HEK293 (cell line): ENCODE measurements at regions not wholly inside any gene's neighbourhood (a gene's known extent, or its start where the extent isn't known, plus 50 kb on each side); places are given as distances from the start of the nearest gene placed in this dataset.
"Not testable (repeated sequence)": the region's sequence is repeated elsewhere in the genome, so short reads cannot be mapped to it uniquely, and the experiment has no call there.

Source experiments
- CTCF ChIA-PET: fragments of 350-600 bp; formaldehyde crosslinking; extraction: SDS; loops from one replicate; lab custom pipeline; 2021; ENCODE audit warnings: antibody characterized with exemption; lab: Yijun Ruan, JAX
- POLR2A ChIA-PET: fragments of 300-600 bp; formaldehyde crosslinking; extraction: SDS; loops from one replicate; lab custom pipeline; 2020; ENCODE audit warnings: antibody characterized with exemption, inconsistent platforms; lab: Yijun Ruan, JAX
- H3K27ac ChIP-seq: fragments of 200-500 bp; sonication (Bioruptor generic); 2 replicates; pipeline ENCODE4 v1.5.1; 2014; ENCODE audit warnings: low read depth, low read length, control low read depth, inconsistent platforms; ENCODE audit errors: extremely low read depth
- H3K36me3 ChIP-seq, 2 experiments: fragments of 200-500 bp in 1 of 2; sonication (Bioruptor generic) in 1 of 2; 1 replicate in 1 of 2; 2 replicates in 1 of 2; pipeline ENCODE4 v1.5.1; 2014 to 2017; ENCODE audit warnings: inconsistent platforms in 2 of 2, low read length in 2 of 2; ENCODE audit not compliant: control insufficient read depth in 2 of 2, insufficient read depth in 1 of 2
- H3K4me1 ChIP-seq: fragments of 200-500 bp; sonication (Bioruptor generic); 2 replicates; pipeline ENCODE4 v1.5.1; 2014; ENCODE audit warnings: mild to moderate bottlenecking, low read length, inconsistent platforms; ENCODE audit not compliant: control insufficient read depth, insufficient read depth
- H3K4me3 ChIP-seq: 2 replicates; pipeline ENCODE4 v1.5.1; 2011; ENCODE audit warnings: low read depth, mild to moderate bottlenecking, control low read depth, low read length, moderate library complexity
- H3K9me3 ChIP-seq: fragments of 200-500 bp; sonication (Bioruptor generic); 2 replicates; pipeline ENCODE4 v1.5.1; 2014; ENCODE audit warnings: low read depth, low read length, inconsistent platforms; ENCODE audit not compliant: control insufficient read depth, insufficient read depth
- GLI2 ChIP-seq: fragments of 450-650 bp; formaldehyde crosslinking; IDR thresholded peaks from 2 replicates; pipeline ENCODE4; 2017; ENCODE audit warnings: missing biosample characterization, missing genetic modification characterization, low read depth, borderline replicate concordance
- SP7 ChIP-seq: fragments of 450-650 bp; formaldehyde crosslinking; IDR thresholded peaks from 2 replicates; pipeline ENCODE4 v1.5.1; 2016; ENCODE audit warnings: missing biosample characterization, missing genetic modification characterization
- TCF7L2 ChIP-seq: IDR thresholded peaks from 2 replicates; pipeline ENCODE4 v1.6.1; 2011; ENCODE audit warnings: low read depth, mild to moderate bottlenecking, inconsistent platforms, low read length, moderate library complexity, borderline replicate concordance
- ZNF155 ChIP-seq: fragments of 450-650 bp; formaldehyde crosslinking; IDR thresholded peaks from 2 replicates; pipeline ENCODE4 v1.5.1; 2016; ENCODE audit warnings: missing biosample characterization, missing genetic modification characterization
- ZNF24 ChIP-seq: fragments of 450-650 bp; formaldehyde crosslinking; IDR thresholded peaks from 2 replicates; pipeline ENCODE4 v1.5.1; 2016; ENCODE audit warnings: missing biosample characterization, missing genetic modification characterization
- ZNF335 ChIP-seq: fragments of 450-650 bp; formaldehyde crosslinking; conservative IDR thresholded peaks from 2 replicates; pipeline ENCODE4 v1.5.1; 2016; ENCODE audit warnings: missing biosample characterization, missing genetic modification characterization
- ZNF544 ChIP-seq: fragments of 450-650 bp; formaldehyde crosslinking; IDR thresholded peaks from 2 replicates; pipeline ENCODE4 v1.5.0; 2017; ENCODE audit warnings: missing biosample characterization, missing genetic modification characterization
- ZNF596 ChIP-seq: fragments of 450-650 bp; IDR thresholded peaks from 2 replicates; pipeline ENCODE4 v1.5.0; 2018; ENCODE audit warnings: missing biosample characterization, mild to moderate bottlenecking, missing genetic modification characterization, moderate library complexity
- ZNF747 ChIP-seq: fragments of 450-650 bp; formaldehyde crosslinking; IDR thresholded peaks from 2 replicates; pipeline ENCODE4 v1.5.1; 2016; ENCODE audit warnings: missing biosample characterization, missing genetic modification characterization
- ZNF776 ChIP-seq: fragments of 450-650 bp; formaldehyde crosslinking; IDR thresholded peaks from 2 replicates; pipeline ENCODE4 v1.5.0; 2017; ENCODE audit warnings: missing biosample characterization, missing genetic modification characterization, borderline replicate concordance
- TF ChIP-seq, protein P1 (sequence below): fragments of 450-650 bp; formaldehyde crosslinking; IDR thresholded peaks from 2 replicates; pipeline ENCODE4 v1.5.1; 2017; ENCODE audit warnings: missing biosample characterization, missing genetic modification characterization
- TF ChIP-seq, protein P2 (sequence below): fragments of 450-650 bp; formaldehyde crosslinking; conservative IDR thresholded peaks from 2 replicates; pipeline ENCODE4 v1.5.1; 2016; ENCODE audit warnings: low read depth, missing biosample characterization, missing genetic modification characterization
- TF ChIP-seq, protein P3 (sequence below): fragments of 450-650 bp; formaldehyde crosslinking; IDR thresholded peaks from 2 replicates; pipeline ENCODE4 v1.5.0; 2017; ENCODE audit warnings: missing biosample characterization, missing genetic modification characterization, borderline replicate concordance
- TF ChIP-seq, protein P4 (sequence below): IDR thresholded peaks from 2 replicates; pipeline ENCODE4 v1.6.1; 2011; ENCODE audit warnings: mild to moderate bottlenecking, low read depth, low read length, borderline replicate concordance

DNA sequence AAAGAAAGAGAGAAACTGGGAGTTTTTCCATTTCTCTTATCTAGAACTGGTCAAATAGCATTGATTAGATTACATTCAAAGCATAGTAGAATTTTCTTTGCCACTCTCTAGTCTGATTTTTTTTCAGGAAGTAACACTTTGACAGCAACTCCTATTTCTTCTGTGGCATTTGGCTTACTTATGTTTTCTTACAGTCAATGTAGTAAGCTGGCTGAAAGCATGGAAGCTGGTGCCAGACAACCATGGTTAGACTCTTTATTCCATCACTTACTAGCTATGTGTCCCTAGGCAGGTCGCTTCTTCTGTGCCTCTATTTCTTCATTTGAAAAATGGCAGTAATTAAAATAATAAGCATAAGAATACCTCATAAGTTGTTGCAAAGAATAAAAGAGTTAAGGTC is 54.2 kb upstream of the OPRM1 start:
- POLR2A ChIA-PET: no interaction called here
- TF ChIP-seq ZNF776 (tag by site-specific recombination): no peak
- TF ChIP-seq, all 188 proteins: peak for 0
- CTCF ChIA-PET: no interaction called here

DNA sequence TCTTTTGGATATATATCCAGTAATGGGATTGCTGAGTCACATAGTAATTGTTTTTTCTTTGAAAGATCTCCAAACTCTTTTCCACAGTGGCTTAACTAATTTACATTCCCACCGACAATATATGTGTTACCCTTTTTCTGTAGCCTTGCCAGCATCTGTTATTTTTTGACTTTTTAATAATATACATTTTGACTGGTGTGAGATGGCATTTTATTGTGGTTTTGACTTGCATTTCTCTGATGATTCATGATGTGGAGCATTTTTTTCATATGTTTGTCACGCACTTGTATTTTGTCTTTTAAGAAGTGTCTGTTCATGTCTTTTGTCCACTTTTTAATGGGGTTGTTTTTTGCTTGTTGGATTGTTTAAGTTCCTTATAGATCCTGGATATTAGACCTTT is 58.9 kb upstream of the OPRM1 start:
- ChIA-PET POLR2A (no interaction called here), CTCF (interaction anchor here (0.7 kb wide), 1 partner anchor 56 kb away, joined by 3 read pairs; no protein-coding TSS in a partner anchor)
- Histone ChIP-seq H3K9me3 (no peaks in the 10 kb centered on the region), H3K4me1 (no peaks in the 10 kb centered on the region), H3K4me3 (no peak overlapping the region), H3K27ac (no peak overlapping the region), H3K36me3 (no peaks in the 10 kb centered on the region)
- no peak for TF ChIP-seq GLI2
- TF ChIP-seq ZNF335 (tag by site-specific recombination): no peak
- TF ChIP-seq ZNF155 (tag by site-specific recombination): no peak
- TF ChIP-seq, protein P1, sequence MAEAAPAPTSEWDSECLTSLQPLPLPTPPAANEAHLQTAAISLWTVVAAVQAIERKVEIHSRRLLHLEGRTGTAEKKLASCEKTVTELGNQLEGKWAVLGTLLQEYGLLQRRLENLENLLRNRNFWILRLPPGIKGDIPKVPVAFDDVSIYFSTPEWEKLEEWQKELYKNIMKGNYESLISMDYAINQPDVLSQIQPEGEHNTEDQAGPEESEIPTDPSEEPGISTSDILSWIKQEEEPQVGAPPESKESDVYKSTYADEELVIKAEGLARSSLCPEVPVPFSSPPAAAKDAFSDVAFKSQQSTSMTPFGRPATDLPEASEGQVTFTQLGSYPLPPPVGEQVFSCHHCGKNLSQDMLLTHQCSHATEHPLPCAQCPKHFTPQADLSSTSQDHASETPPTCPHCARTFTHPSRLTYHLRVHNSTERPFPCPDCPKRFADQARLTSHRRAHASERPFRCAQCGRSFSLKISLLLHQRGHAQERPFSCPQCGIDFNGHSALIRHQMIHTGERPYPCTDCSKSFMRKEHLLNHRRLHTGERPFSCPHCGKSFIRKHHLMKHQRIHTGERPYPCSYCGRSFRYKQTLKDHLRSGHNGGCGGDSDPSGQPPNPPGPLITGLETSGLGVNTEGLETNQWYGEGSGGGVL (tag by site-specific recombination): no peak

More for the DNA sequence above, 54.2 kb upstream of the OPRM1 start:
- Histone ChIP-seq H3K4me1 (no peaks in the 10 kb centered on the region), H3K9me3 (no peaks in the 10 kb centered on the region), H3K27ac (no peak overlapping the region), H3K4me3 (no peak overlapping the region), H3K36me3 (no peaks in the 10 kb centered on the region)

DNA sequence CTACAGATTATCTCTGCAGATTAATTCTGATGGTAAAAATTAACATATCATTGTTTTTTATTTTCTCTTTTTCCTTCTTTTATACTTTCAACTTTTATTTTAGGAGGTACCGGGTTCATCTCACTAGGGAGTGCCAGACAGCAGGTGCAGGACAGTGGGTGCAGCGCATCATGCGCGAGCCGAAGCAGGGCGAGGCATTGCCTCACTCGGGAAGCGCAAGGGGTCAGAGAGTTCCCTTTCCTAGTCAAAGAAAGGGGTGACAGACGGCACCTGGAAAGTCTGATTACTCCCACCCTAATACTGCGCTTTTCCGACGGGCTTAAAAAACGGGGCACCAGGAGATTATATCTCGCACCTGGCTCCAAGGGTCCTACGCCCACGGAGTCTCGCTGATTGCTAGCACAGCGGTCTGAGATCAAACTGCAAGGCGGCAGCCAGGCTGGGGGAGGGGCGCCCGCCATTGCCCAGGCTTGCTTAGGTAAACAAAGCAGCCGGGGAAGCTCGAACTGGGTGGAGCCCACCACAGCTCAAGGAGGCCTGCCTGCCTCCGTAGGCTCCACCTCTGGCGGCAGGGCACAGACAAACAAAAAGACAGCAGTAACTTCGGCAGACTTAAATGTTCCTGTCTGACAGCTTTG is 60.0 kb upstream of the OPRM1 start:
- H3K4me1 ChIP-seq, H3K9me3 ChIP-seq, H3K36me3 ChIP-seq, H3K27ac ChIP-seq, POLR2A ChIA-PET, H3K4me3 ChIP-seq, CTCF ChIA-PET: not testable (repeated sequence)
- peak; percentile 19; the same call in 1 of the 2 replicates for TF ChIP-seq TCF7L2

DNA sequence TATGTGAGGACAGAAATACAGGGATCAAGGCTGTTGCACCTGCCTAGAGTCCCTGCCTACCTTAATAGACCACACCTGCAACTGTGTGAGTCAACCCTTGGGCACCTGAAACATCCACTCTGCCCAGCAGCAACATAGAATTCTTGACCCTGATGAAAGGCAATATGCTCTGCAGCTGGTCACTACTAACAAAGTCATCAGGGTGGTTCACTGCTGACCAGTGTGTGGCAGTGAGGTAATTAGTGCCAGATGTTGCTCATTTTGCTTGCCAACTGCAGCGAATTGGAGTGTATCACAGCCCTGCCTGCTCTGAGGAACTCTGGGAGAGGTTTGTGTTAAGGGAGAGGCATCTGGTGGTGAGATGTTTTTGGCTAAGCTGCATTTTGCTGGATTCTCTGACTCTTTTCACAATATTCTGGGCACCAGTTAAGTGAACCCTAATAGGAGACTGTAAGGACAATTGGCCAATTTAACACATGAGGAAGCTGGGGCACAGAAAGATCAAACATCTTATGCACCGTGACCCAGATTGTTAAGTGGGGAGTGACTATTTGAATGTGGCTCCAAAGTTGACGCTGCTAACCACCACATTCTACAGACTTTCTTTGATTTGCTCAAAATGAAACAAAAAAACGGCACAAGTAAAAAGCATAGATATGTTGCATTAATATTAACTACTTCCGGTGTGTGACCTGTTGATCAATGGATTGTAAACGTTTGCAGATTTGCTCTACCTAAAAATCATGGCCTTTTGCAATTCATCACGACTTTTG is 61.9 kb upstream of the OPRM1 start:
- TF ChIP-seq, protein P2, sequence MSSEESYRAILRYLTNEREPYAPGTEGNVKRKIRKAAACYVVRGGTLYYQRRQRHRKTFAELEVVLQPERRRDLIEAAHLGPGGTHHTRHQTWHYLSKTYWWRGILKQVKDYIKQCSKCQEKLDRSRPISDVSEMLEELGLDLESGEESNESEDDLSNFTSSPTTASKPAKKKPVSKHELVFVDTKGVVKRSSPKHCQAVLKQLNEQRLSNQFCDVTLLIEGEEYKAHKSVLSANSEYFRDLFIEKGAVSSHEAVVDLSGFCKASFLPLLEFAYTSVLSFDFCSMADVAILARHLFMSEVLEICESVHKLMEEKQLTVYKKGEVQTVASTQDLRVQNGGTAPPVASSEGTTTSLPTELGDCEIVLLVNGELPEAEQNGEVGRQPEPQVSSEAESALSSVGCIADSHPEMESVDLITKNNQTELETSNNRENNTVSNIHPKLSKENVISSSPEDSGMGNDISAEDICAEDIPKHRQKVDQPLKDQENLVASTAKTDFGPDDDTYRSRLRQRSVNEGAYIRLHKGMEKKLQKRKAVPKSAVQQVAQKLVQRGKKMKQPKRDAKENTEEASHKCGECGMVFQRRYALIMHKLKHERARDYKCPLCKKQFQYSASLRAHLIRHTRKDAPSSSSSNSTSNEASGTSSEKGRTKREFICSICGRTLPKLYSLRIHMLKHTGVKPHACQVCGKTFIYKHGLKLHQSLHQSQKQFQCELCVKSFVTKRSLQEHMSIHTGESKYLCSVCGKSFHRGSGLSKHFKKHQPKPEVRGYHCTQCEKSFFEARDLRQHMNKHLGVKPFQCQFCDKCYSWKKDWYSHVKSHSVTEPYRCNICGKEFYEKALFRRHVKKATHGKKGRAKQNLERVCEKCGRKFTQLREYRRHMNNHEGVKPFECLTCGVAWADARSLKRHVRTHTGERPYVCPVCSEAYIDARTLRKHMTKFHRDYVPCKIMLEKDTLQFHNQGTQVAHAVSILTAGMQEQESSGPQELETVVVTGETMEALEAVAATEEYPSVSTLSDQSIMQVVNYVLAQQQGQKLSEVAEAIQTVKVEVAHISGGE (tag by site-specific recombination): no peak
- TF ChIP-seq, protein P3, sequence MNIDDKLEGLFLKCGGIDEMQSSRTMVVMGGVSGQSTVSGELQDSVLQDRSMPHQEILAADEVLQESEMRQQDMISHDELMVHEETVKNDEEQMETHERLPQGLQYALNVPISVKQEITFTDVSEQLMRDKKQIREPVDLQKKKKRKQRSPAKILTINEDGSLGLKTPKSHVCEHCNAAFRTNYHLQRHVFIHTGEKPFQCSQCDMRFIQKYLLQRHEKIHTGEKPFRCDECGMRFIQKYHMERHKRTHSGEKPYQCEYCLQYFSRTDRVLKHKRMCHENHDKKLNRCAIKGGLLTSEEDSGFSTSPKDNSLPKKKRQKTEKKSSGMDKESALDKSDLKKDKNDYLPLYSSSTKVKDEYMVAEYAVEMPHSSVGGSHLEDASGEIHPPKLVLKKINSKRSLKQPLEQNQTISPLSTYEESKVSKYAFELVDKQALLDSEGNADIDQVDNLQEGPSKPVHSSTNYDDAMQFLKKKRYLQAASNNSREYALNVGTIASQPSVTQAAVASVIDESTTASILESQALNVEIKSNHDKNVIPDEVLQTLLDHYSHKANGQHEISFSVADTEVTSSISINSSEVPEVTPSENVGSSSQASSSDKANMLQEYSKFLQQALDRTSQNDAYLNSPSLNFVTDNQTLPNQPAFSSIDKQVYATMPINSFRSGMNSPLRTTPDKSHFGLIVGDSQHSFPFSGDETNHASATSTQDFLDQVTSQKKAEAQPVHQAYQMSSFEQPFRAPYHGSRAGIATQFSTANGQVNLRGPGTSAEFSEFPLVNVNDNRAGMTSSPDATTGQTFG (tag by site-specific recombination): no peak
- TF ChIP-seq ZNF596: no peak
- no peak for TF ChIP-seq ZNF544 (tag by site-specific recombination)
- no peak for TF ChIP-seq ZNF747 (tag by site-specific recombination)
- TF ChIP-seq, protein P4, sequence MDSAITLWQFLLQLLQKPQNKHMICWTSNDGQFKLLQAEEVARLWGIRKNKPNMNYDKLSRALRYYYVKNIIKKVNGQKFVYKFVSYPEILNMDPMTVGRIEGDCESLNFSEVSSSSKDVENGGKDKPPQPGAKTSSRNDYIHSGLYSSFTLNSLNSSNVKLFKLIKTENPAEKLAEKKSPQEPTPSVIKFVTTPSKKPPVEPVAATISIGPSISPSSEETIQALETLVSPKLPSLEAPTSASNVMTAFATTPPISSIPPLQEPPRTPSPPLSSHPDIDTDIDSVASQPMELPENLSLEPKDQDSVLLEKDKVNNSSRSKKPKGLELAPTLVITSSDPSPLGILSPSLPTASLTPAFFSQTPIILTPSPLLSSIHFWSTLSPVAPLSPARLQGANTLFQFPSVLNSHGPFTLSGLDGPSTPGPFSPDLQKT: no peak
- TF ChIP-seq ZNF24 (tag by site-specific recombination): no peak
- TF ChIP-seq SP7 (tag by site-specific recombination): no peak
- H3K27ac ChIP-seq: no peak overlapping the region
- H3K4me1 ChIP-seq: no peaks in the 10 kb centered on the region
- H3K9me3 ChIP-seq: no peaks in the 10 kb centered on the region
- ChIA-PET POLR2A (interaction anchor here (0.7 kb wide), 1 partner anchor 230 kb away, joined by 3 read pairs; no protein-coding TSS in a partner anchor), CTCF (interaction anchor here (0.6 to 0.7 kb wide), 4 partner anchors 9 to 910 kb away, joined by 3 to 5 read pairs (median 4); no protein-coding TSS in a partner anchor)
- no peak overlapping the region for H3K4me3 ChIP-seq
- H3K36me3 ChIP-seq: no peaks in the 10 kb centered on the region
